ENCODE measurements at regions not wholly inside any gene's neighbourhood (a gene's known extent, or its start where the extent isn't known, plus 50 kb on each side); places are given as distances from the start of the nearest gene placed in this dataset.
"Not testable (repeated sequence)": the region's sequence is repeated elsewhere in the genome, so short reads cannot be mapped to it uniquely, and the experiment has no call there.

GRCh38 chr3:177394231-177395024 is 197.1 kb upstream of the TBL1XR1 start:
- ATAC-seq = not testable (repeated sequence)

GRCh38 chr3:177396733-177397132 is 199.5 kb upstream of the TBL1XR1 start:
- no peak for ATAC-seq

GRCh38 chr3:177401375-177401774 is 204.1 kb upstream of the TBL1XR1 start:
- ATAC-seq = peak; percentile 86

- no peak for ATAC-seq
Measured at GRCh38 chr3:177402533-177402932, 205.3 kb upstream of the TBL1XR1 start.

- no peak for ATAC-seq
Measured at GRCh38 chr3:177405191-177405672, 207.9 kb upstream of the TBL1XR1 start.

- ATAC-seq = no peak
Measured at GRCh38 chr3:177410730-177411129, 213.4 kb upstream of the TBL1XR1 start.

GRCh38 chr3:177411201-177411600 is 213.9 kb upstream of the TBL1XR1 start:
- ATAC-seq = no peak

- ATAC-seq = not testable (repeated sequence)
Measured at GRCh38 chr3:177412677-177413170, 215.4 kb upstream of the TBL1XR1 start.

GRCh38 chr3:177414093-177414492 is 216.8 kb upstream of the TBL1XR1 start:
- ATAC-seq = no peak

- ATAC-seq = no peak
Measured at GRCh38 chr3:177418787-177419186, 221.5 kb upstream of the TBL1XR1 start.

- no peak for ATAC-seq
Measured at GRCh38 chr3:177419904-177420601, 222.8 kb upstream of the TBL1XR1 start.

GRCh38 chr3:177420651-177421480 is 223.6 kb upstream of the TBL1XR1 start:
- ATAC-seq = no peak

GRCh38 chr3:177421481-177421785 is 224.2 kb upstream of the TBL1XR1 start:
- ATAC-seq = no peak

- no peak for ATAC-seq
Measured at GRCh38 chr3:177424521-177424920, 227.2 kb upstream of the TBL1XR1 start.

- no peak for ATAC-seq
Measured at GRCh38 chr3:177425042-177425441, 227.8 kb upstream of the TBL1XR1 start.

GRCh38 chr3:177426106-177426877 is 229.0 kb upstream of the TBL1XR1 start:
- ATAC-seq = no peak

GRCh38 chr3:177426878-177427495 is 229.7 kb upstream of the TBL1XR1 start:
- peak; percentile 22 for ATAC-seq

- ATAC-seq = peak; percentile 32
Measured at GRCh38 chr3:177427540-177427939, 230.3 kb upstream of the TBL1XR1 start.

- no peak for ATAC-seq
Measured at GRCh38 chr3:177429079-177429478, 231.8 kb upstream of the TBL1XR1 start.

- no peak for ATAC-seq
Measured at GRCh38 chr3:177429771-177430170, 232.5 kb upstream of the TBL1XR1 start.

GRCh38 chr3:177430653-177431052 is 233.4 kb upstream of the TBL1XR1 start:
- ATAC-seq = no peak
